ENCODE measurements at regions not wholly inside any gene's neighbourhood (a gene's known extent, or its start where the extent isn't known, plus 50 kb on each side); places are given as distances from the start of the nearest gene placed in this dataset.

- Histone ChIP-seq H3K4me2 (ENCODE audit: low read length) (no peak overlapping the region), H3K27ac (ENCODE audit: low read length) (no peak overlapping the region)
- intact Hi-C loops (cut with micrococcal nuclease) = no loop called here
Measured at GRCh38 chr5:57608542-57608941, 125.9 kb upstream of the ACTBL2 start.

GRCh38 chr5:57601996-57602395 lies 119.4 kb upstream of the ACTBL2 start:
- CTCF ChIA-PET = no interaction called here
- no peak overlapping the region for H3K4me2 ChIP-seq (ENCODE audit: low read length)
- no TSS peak for BruUV-seq (replicated peaks)

More at GRCh38 chr5:57608542-57608941, 125.9 kb upstream of the ACTBL2 start:
- CTCF ChIA-PET = no interaction called here
- H3K36me3 ChIP-seq (ENCODE audit: low read depth, low read length) = no peaks in the 10 kb centered on the region
- no peaks in the 10 kb centered on the region for H3K27me3 ChIP-seq (ENCODE audit: low read length)
- H4K20me1 ChIP-seq (ENCODE audit: low read length) = no peaks in the 10 kb centered on the region
- H3K79me2 ChIP-seq (ENCODE audit: low read length) = no peaks in the 10 kb centered on the region
- no peak for ATAC-seq
- no peaks in the 10 kb centered on the region for H3F3A ChIP-seq (ENCODE audit: low read length, unreplicated experiment)
- H2AFZ ChIP-seq (ENCODE audit: low read length) = no peak overlapping the region
- no TSS peak for BruUV-seq (replicated peaks)
- POLR2A ChIA-PET (ENCODE audit: unreplicated experiment) = no interaction called here
- TF ChIP-seq EZH2phosphoT487 (IDR thresholded peaks at IDR 0.05; ENCODE audit: borderline replicate concordance, low read length) (no peak), CTCF (conservative IDR thresholded peaks at IDR 0.05; ENCODE audit: low read depth, low read length) (no peak), EZH2 (IDR thresholded peaks at IDR 0.05; ENCODE audit: low read length, unreplicated experiment) (no peak)
- no peak overlapping the region for H3K4me3 ChIP-seq (ENCODE audit: low read length)
- no peak overlapping the region for H3K9ac ChIP-seq (ENCODE audit: low read length)
- no peaks in the 10 kb centered on the region for H3K4me1 ChIP-seq (ENCODE audit: insufficient read depth, low read length)
- H3K9me3 ChIP-seq (ENCODE audit: low read length) = no peaks in the 10 kb centered on the region
- no peak for DNase-seq
- no peaks in the 10 kb centered on the region for H3K9me2 ChIP-seq (replicated peaks; ENCODE audit: low read length)

More at GRCh38 chr5:57601996-57602395, 119.4 kb upstream of the ACTBL2 start:
- intact Hi-C loops (cut with micrococcal nuclease) = no loop called here
- H3K27me3 ChIP-seq (ENCODE audit: low read length) = no peaks in the 10 kb centered on the region
- H4K20me1 ChIP-seq (ENCODE audit: low read length) = no peaks in the 10 kb centered on the region
- no peak overlapping the region for H3K4me3 ChIP-seq (ENCODE audit: low read length)
- TF ChIP-seq EZH2 (IDR thresholded peaks at IDR 0.05; ENCODE audit: low read length, unreplicated experiment) (no peak), CTCF (conservative IDR thresholded peaks at IDR 0.05; ENCODE audit: low read depth, low read length) (no peak), EZH2phosphoT487 (IDR thresholded peaks at IDR 0.05; ENCODE audit: borderline replicate concordance, low read length) (no peak)
- H3K27ac ChIP-seq (ENCODE audit: low read length) = no peak overlapping the region
- H3K4me1 ChIP-seq (ENCODE audit: insufficient read depth, low read length) = peaks cover 13% of the 10 kb centered on the region
- no peaks in the 10 kb centered on the region for H3K9me2 ChIP-seq (replicated peaks; ENCODE audit: low read length)
- POLR2A ChIA-PET (ENCODE audit: unreplicated experiment) = no interaction called here
- no peak for ATAC-seq
- H2AFZ ChIP-seq (ENCODE audit: low read length) = no peak overlapping the region
- no peak for DNase-seq
- no peak overlapping the region for H3K9ac ChIP-seq (ENCODE audit: low read length)
- H3K36me3 ChIP-seq (ENCODE audit: low read depth, low read length) = no peaks in the 10 kb centered on the region
- H3K79me2 ChIP-seq (ENCODE audit: low read length) = no peaks in the 10 kb centered on the region
- no peaks in the 10 kb centered on the region for H3F3A ChIP-seq (ENCODE audit: low read length, unreplicated experiment)
- no peaks in the 10 kb centered on the region for H3K9me3 ChIP-seq (ENCODE audit: low read length)

Measured in PC-3 (cell line).